Right lobe of liver (tissue), 4 donors: ENCODE measurements at regions not wholly inside any gene's neighbourhood (a gene's known extent, or its start where the extent isn't known, plus 50 kb on each side); places are given as distances from the start of the nearest gene placed in this dataset.

ENCODE experiments used
- CTCF ChIP-seq, 4 donors: fragments of 200-600 bp in 3 of 4; fragments of 450-650 bp in 1 of 4; IDR thresholded peaks; one replicate each; pipeline versions ENCODE4 v1.5.1 to v1.8.0; 2016 to 2022; ENCODE audit warnings: antibody characterized with exemption in 4 of 4, mild to moderate bottlenecking in 2 of 4
- POLR2A ChIP-seq: fragments of 450-650 bp; IDR thresholded peaks from one replicate; pipeline ENCODE4 v1.6.1; 2017; ENCODE audit warnings: antibody characterized with exemption, mild to moderate bottlenecking
- donor health status: DM: no; HTN: no; CAD: no.
- donor health status: DM: no; HTN: no; CAD: no.
- donor health status: DM: no; HTN: yes; CAD: no.

GRCh38 chr11:115623021-115623451, 118.8 kb upstream of the CADM1 start:
- TF ChIP-seq CTCF (IDR thresholded peaks at IDR 0.05), result no peak
- no peak for TF ChIP-seq POLR2A
